ENCODE measurements at regions not wholly inside any gene's neighbourhood (a gene's known extent, or its start where the extent isn't known, plus 50 kb on each side); places are given as distances from the start of the nearest gene placed in this dataset.

GRCh38 chr1:47522935-47523834 is 85.3 kb downstream of the FOXD2 start:
- no peaks in the 10 kb centered on the region for H4K20me1 ChIP-seq (replicated peaks in 1 of 2; ENCODE audit: control insufficient read depth in 1 of 2, insufficient read depth in 2 of 2, low read length in 2 of 2)
- H3K79me1 ChIP-seq (ENCODE audit: low read depth, low read length) = no peaks in the 10 kb centered on the region
- no peak overlapping the region for H3K14ac ChIP-seq (ENCODE audit: insufficient read length)
- no peak overlapping the region; a peak in 1 of 4 replicates for H3K4me2 ChIP-seq (ENCODE audit: insufficient read depth in 1 of 2, low read depth in 2 of 2, low read length in 2 of 2)
- DNase-seq (ENCODE audit: low read depth in 1 of 2, low spot score in 2 of 2) (no peak), FAIRE-seq (no peak)
- peak overlapping the region; percentile 45; the same call in 1 of the 2 replicates for H2BK12ac ChIP-seq (ENCODE audit: low read depth, low read length)
- H3K23me2 ChIP-seq (ENCODE audit: low read depth, low read length) = no peaks in the 10 kb centered on the region
- H3K27ac ChIP-seq (ENCODE audit: low read depth, low read length) = no peak overlapping the region
- H3K4me1 ChIP-seq (replicated peaks in 1 of 4; ENCODE audit: control insufficient read depth in 3 of 4, insufficient read depth in 4 of 4, low read length in 3 of 4) = peaks cover 3 to 16% (median 6%) of the 10 kb centered on the region in 4 experiments; a peak in 6 of 7 replicates
- no peak overlapping the region for H4K91ac ChIP-seq (replicated peaks; ENCODE audit: insufficient read length, low read length)
- H3K4ac ChIP-seq (replicated peaks; ENCODE audit: insufficient read length, low read depth, low read length) = no peak overlapping the region
- H3K9me3 ChIP-seq (ENCODE audit: insufficient read depth in 2 of 2, low read depth in 1 of 2, low read length in 1 of 2) = no peaks in the 10 kb centered on the region
- TF ChIP-seq EZH2 (IDR thresholded peaks at IDR 0.05; ENCODE audit: low read depth, low read length, severe bottlenecking) (no peak), TBP (IDR thresholded peaks at IDR 0.05; ENCODE audit: low read depth, low read length) (no peak), SRF (IDR thresholded peaks at IDR 0.05; ENCODE audit: low read depth, low read length) (no peak), CHD1 (IDR thresholded peaks at IDR 0.05; ENCODE audit: low read depth, low read length) (no peak)
- H3K36me3 ChIP-seq (ENCODE audit: control insufficient read depth in 2 of 4, insufficient read depth in 4 of 4, low read length in 3 of 4) = no peaks in the 10 kb centered on the region
- no peak overlapping the region for H4K8ac ChIP-seq (ENCODE audit: extremely low read depth, insufficient read depth, low read length)
- no peak overlapping the region for H3K9ac ChIP-seq (replicated peaks in 1 of 4; ENCODE audit: extremely low read depth in 1 of 4, low read depth in 3 of 4, low read length in 3 of 4)
- H2BK120ac ChIP-seq (replicated peaks; ENCODE audit: low read depth, low read length) = no peak overlapping the region
- WGBS, 2 experiments (ENCODE audit: extremely low coverage in 1 of 2, insufficient coverage in 1 of 2, insufficient read length in 1 of 2, insufficient replicate concordance in 2 of 2, low coverage in 1 of 2, low lambda C conversion rate in 2 of 2, missing lambda C conversion rate in 1 of 2) = 81% methylated on average over 10 of the region's 10 CpGs; no CpG with 5 or more reads in 1 of the 2 experiments
- no peak overlapping the region for H3K18ac ChIP-seq (ENCODE audit: extremely low read depth, low read length)
- H3K56ac ChIP-seq (replicated peaks; ENCODE audit: insufficient read length, low read depth, low read length) = no peak overlapping the region
- CTCF ChIA-PET (ENCODE audit: partially characterized antibody) = interaction anchor here (0.6 to 13.0 kb wide), 24 partner anchors 11 to 229 kb away, joined by 3 to 172 read pairs (median 4); partner anchors contain the start of gene FOXD2
- H3K27me3 ChIP-seq (replicated peaks in 1 of 4; ENCODE audit: control insufficient read depth in 3 of 4, extremely low read depth in 1 of 4, insufficient read depth in 3 of 4, low read length in 3 of 4) = peaks cover 0 to 4% (median 0%) of the 10 kb centered on the region in 4 experiments; a peak in 3 of 7 replicates
- no peaks in the 10 kb centered on the region for H3K79me2 ChIP-seq (ENCODE audit: control insufficient read depth in 1 of 2, insufficient read depth in 2 of 2, low read length in 2 of 2)
- H3K4me3 ChIP-seq (ENCODE audit: extremely low read depth in 1 of 4, insufficient read depth in 2 of 4, low read depth in 3 of 4, low read length in 4 of 4) = no peak overlapping the region
- no peak overlapping the region for H4K5ac ChIP-seq (ENCODE audit: insufficient read length, low read depth, low read length)
- H2AK5ac ChIP-seq (ENCODE audit: low read depth, low read length) = no peak overlapping the region; the same call in none of the 2 replicates
- peak overlapping the region; percentile 16; the same call in 1 of the 2 replicates for H2BK5ac ChIP-seq (ENCODE audit: low read depth, low read length)
- POLR2A ChIA-PET (ENCODE audit: partially characterized antibody) = no interaction called here
- no peak overlapping the region for H2BK20ac ChIP-seq (ENCODE audit: low read length)
- H3K23ac ChIP-seq (ENCODE audit: insufficient read length) = no peak overlapping the region
- H2BK15ac ChIP-seq (ENCODE audit: low read length) = peak overlapping the region; percentile 76; the same call in 1 of the 2 replicates
- no peak overlapping the region for H2AFZ ChIP-seq (ENCODE audit: low read length)

Data from H1 (cell line).